ENCODE measurements at regions not wholly inside any gene's neighbourhood (a gene's known extent, or its start where the extent isn't known, plus 50 kb on each side); places are given as distances from the start of the nearest gene placed in this dataset.

DNA sequence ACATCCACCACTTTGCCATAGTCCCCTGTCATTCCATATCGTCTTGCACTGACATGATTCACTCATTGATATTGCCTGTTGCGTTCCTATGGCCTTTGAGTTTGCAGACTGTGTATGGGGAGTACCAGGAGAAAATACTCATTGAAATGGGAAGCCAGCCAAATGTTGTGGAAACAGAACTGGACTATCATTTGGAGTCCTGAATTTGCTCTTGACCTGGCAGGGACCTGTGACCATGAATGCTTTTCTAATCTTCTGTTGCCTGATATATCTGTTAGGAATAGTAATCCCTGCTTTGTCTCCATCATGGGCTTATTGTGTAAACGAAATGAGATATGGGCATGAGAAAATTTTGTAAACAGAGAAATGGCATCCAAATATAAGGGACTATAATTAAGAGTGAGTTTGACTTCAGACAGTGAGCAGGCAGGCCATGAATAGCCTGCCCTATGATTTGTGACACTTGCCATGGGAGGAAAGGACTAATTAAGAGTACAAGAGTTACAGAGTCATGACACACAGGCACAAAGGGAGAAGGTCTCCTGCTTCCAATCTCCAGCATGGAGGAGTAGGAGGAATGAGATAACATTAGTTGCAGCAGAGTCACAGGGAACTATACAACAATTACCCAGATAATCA, 572.9 kb upstream of the SGCD start:
- TF ChIP-seq, protein P1, sequence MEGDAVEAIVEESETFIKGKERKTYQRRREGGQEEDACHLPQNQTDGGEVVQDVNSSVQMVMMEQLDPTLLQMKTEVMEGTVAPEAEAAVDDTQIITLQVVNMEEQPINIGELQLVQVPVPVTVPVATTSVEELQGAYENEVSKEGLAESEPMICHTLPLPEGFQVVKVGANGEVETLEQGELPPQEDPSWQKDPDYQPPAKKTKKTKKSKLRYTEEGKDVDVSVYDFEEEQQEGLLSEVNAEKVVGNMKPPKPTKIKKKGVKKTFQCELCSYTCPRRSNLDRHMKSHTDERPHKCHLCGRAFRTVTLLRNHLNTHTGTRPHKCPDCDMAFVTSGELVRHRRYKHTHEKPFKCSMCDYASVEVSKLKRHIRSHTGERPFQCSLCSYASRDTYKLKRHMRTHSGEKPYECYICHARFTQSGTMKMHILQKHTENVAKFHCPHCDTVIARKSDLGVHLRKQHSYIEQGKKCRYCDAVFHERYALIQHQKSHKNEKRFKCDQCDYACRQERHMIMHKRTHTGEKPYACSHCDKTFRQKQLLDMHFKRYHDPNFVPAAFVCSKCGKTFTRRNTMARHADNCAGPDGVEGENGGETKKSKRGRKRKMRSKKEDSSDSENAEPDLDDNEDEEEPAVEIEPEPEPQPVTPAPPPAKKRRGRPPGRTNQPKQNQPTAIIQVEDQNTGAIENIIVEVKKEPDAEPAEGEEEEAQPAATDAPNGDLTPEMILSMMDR (IDR thresholded peaks at IDR 0.05; ENCODE audit: insufficient read depth, low read depth, low read length): no peak
- TF ChIP-seq EZH2 (IDR thresholded peaks at IDR 0.05; ENCODE audit: insufficient read depth, low read length): no peak

Data from astrocyte (in vitro differentiated cells and primary cell).